ENCODE measurements at regions not wholly inside any gene's neighbourhood (a gene's known extent, or its start where the extent isn't known, plus 50 kb on each side); places are given as distances from the start of the nearest gene placed in this dataset.
"Not testable (repeated sequence)": the region's sequence is repeated elsewhere in the genome, so short reads cannot be mapped to it uniquely, and the experiment has no call there.

DNA sequence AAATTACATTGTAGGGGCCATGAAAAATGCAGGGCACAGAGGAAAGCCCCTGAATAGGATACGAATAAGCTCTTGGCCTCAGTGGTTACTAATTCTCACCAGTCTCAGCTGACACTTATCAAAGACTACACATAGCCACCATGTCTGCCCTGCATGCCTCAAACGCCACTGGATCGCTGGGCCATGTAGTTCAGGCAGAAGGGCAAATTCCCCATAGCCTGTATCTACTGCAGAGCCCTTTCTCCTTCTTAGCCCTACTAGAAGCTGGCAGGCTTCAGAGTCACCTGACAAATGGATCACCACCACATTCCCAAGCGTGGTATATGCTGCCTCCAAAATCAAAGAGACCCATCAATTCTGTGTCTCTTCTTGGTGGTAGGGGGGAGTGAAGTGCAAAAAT lies 177.4 kb downstream of the MINAR1 start:
- no peaks in the 10 kb centered on the region for H3K9me3 ChIP-seq
- ATAC-seq (ENCODE audit: insufficient number of reproducible peaks, low FRiP score, low read depth) (no peak), DNase-seq (ENCODE audit: low spot score) (no peak)
- no peak for TF ChIP-seq CTCF (IDR thresholded peaks at IDR 0.05)
- no peaks in the 10 kb centered on the region for H3K27me3 ChIP-seq (replicated peaks; ENCODE audit: insufficient read depth)
- no peaks in the 10 kb centered on the region for H3K4me1 ChIP-seq (ENCODE audit: control insufficient read depth in 1 of 2, low read depth in 2 of 2)
- H3K4me3 ChIP-seq: no peak overlapping the region
- H3K36me3 ChIP-seq: no peaks in the 10 kb centered on the region
- H3K27ac ChIP-seq: no peak overlapping the region

GRCh38 chr15:79610021-79610420 lies 177.9 kb downstream of the MINAR1 start:
- DNase-seq (ENCODE audit: low spot score) (no peak), ATAC-seq (ENCODE audit: insufficient number of reproducible peaks, low FRiP score, low read depth) (no peak)
- no peaks in the 10 kb centered on the region for H3K36me3 ChIP-seq
- no peak for TF ChIP-seq CTCF (IDR thresholded peaks at IDR 0.05)
- no peaks in the 10 kb centered on the region for H3K27me3 ChIP-seq (replicated peaks; ENCODE audit: insufficient read depth)
- H3K9me3 ChIP-seq: no peaks in the 10 kb centered on the region
- no peak overlapping the region for H3K27ac ChIP-seq
- no peak overlapping the region for H3K4me3 ChIP-seq
- no peaks in the 10 kb centered on the region for H3K4me1 ChIP-seq (ENCODE audit: control insufficient read depth in 1 of 2, low read depth in 2 of 2)

GRCh38 chr15:79615754-79616153 lies 183.6 kb downstream of the MINAR1 start:
- no peaks in the 10 kb centered on the region for H3K27me3 ChIP-seq (replicated peaks; ENCODE audit: insufficient read depth)
- no peak for DNase-seq (ENCODE audit: low spot score)
- H3K9me3 ChIP-seq: no peaks in the 10 kb centered on the region

GRCh38 chr15:79617071-79617470 lies 184.9 kb downstream of the MINAR1 start:
- ATAC-seq (ENCODE audit: insufficient number of reproducible peaks, low FRiP score, low read depth) (no peak), DNase-seq (ENCODE audit: low spot score) (no peak)
- TF ChIP-seq CTCF (IDR thresholded peaks at IDR 0.05): no peak

More at GRCh38 chr15:79615754-79616153, 183.6 kb downstream of the MINAR1 start:
- Histone ChIP-seq H3K4me1 (ENCODE audit: control insufficient read depth in 1 of 2, low read depth in 2 of 2) (no peaks in the 10 kb centered on the region), H3K27ac (no peak overlapping the region), H3K4me3 (no peak overlapping the region), H3K36me3 (no peaks in the 10 kb centered on the region)
- ATAC-seq (ENCODE audit: insufficient number of reproducible peaks, low FRiP score, low read depth): no peak
- no peak for TF ChIP-seq CTCF (IDR thresholded peaks at IDR 0.05)

DNA sequence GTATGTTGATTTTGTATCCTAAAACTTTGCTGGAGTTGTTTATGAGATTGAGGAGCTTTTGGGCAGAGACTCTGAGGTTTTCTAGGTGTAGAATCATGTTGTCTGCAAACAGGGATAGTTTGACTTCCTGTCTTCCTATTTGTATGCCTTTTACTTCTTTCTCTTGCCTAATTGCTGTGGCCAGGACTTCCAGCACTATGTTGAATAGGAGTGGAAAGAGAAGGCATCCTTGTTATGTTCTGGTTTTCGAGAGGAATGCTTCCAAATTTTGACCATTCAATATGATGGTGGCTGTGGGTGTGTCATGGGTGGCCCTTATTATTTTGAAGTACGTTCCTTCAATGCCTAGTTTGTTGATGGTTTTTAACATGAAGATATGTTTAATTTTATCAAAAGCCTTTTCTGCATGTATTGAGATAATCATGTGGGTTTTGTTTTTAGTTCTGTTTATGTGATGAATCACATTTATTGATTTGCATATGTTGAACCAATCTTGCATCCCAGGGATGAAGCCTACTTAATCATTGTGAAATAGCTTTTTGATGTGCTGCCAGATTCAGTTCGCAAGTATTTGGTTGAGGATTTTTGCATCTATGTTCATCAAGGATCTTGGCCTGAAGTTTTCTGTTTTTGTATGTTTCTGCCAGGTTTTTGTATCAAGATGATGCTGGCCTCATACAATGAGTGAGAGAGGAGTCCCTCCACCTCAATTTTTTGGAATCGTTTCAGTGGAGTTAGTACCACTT lies 188.1 kb downstream of the MINAR1 start:
- no peaks in the 10 kb centered on the region for H3K9me3 ChIP-seq
- no peaks in the 10 kb centered on the region for H3K27me3 ChIP-seq (replicated peaks; ENCODE audit: insufficient read depth)
- TF ChIP-seq CTCF (IDR thresholded peaks at IDR 0.05): no peak
- DNase-seq (ENCODE audit: low spot score) (no peak), ATAC-seq (ENCODE audit: insufficient number of reproducible peaks, low FRiP score, low read depth) (no peak)
- no peak overlapping the region for H3K27ac ChIP-seq
- no peaks in the 10 kb centered on the region for H3K4me1 ChIP-seq (ENCODE audit: control insufficient read depth in 1 of 2, low read depth in 2 of 2)
- no peaks in the 10 kb centered on the region for H3K36me3 ChIP-seq
- no peak overlapping the region for H3K4me3 ChIP-seq

More at GRCh38 chr15:79617071-79617470, 184.9 kb downstream of the MINAR1 start:
- no peaks in the 10 kb centered on the region for H3K36me3 ChIP-seq
- no peaks in the 10 kb centered on the region for H3K4me1 ChIP-seq (ENCODE audit: control insufficient read depth in 1 of 2, low read depth in 2 of 2)
- H3K9me3 ChIP-seq: no peaks in the 10 kb centered on the region
- H3K27ac ChIP-seq: no peak overlapping the region
- H3K4me3 ChIP-seq: no peak overlapping the region
- H3K27me3 ChIP-seq (replicated peaks; ENCODE audit: insufficient read depth): no peaks in the 10 kb centered on the region

GRCh38 chr15:79621805-79622204 lies 189.7 kb downstream of the MINAR1 start:
- H3K36me3 ChIP-seq; H3K4me3 ChIP-seq; H3K27me3 ChIP-seq (replicated peaks; ENCODE audit: insufficient read depth); DNase-seq (ENCODE audit: low spot score); H3K27ac ChIP-seq; H3K4me1 ChIP-seq (ENCODE audit: control insufficient read depth in 1 of 2, low read depth in 2 of 2); H3K9me3 ChIP-seq; ATAC-seq (ENCODE audit: insufficient number of reproducible peaks, low FRiP score, low read depth): not testable (repeated sequence)
